Activated B cell treated with CpG ODN at 0.5 μM for 24 hours (primary cell): ENCODE measurements at regions not wholly inside any gene's neighbourhood (a gene's known extent, or its start where the extent isn't known, plus 50 kb on each side); places are given as distances from the start of the nearest gene placed in this dataset.
"Not testable (repeated sequence)": the region's sequence is repeated elsewhere in the genome, so short reads cannot be mapped to it uniquely, and the experiment has no call there.

Experiments used
- ATAC-seq: fragments of 200-7000 bp; cut with Tn5 transposase; one replicate; pipeline ENCODE4 v1.10.0; 2021; ENCODE audit warnings: low read depth, mild to moderate bottlenecking, moderate library complexity
- CTCF ChIA-PET: fragments of 350-600 bp; sonication (Branson Sonifier 250); formaldehyde crosslinking; loops from one replicate; lab custom pipeline; 2021; ENCODE audit warnings: antibody characterized with exemption; lab: Charles Lee
- POLR2A ChIA-PET: fragments of 350-600 bp; sonication (Branson Sonifier 250); formaldehyde crosslinking; loops from one replicate; lab custom pipeline; 2021; ENCODE audit warnings: antibody characterized with exemption; lab: Charles Lee
- DNase-seq: peaks from one replicate; pipeline ENCODE4 v3.0.0; 2022
- H3K27ac Mint-ChIP-seq: one replicate; pipeline ENCODE4 v1.8.0; 2020; ENCODE audit warnings: mixed read lengths
- H3K27me3 Mint-ChIP-seq: one replicate; pipeline ENCODE4 v1.8.0; 2021; ENCODE audit warnings: mixed read lengths
- H3K36me3 Mint-ChIP-seq: one replicate; pipeline ENCODE4 v1.8.0; 2021; ENCODE audit warnings: low read depth, mixed read lengths
- H3K4me1 Mint-ChIP-seq: one replicate; pipeline ENCODE4 v1.8.0; 2021; ENCODE audit warnings: mixed read lengths
- H3K4me3 Mint-ChIP-seq: one replicate; pipeline ENCODE4 v1.8.0; 2020; ENCODE audit warnings: mild to moderate bottlenecking, mixed read lengths
- H3K9me3 Mint-ChIP-seq: one replicate; pipeline ENCODE4 v1.8.0; 2020; ENCODE audit warnings: mixed read lengths
- intact Hi-C: fragments of 100-400 bp; cut with micrococcal nuclease; formaldehyde crosslinking; loops from one replicate; pipeline ENCODE4 v1.15.1; 2024
- TF ChIP-seq, protein P1 (sequence below): fragments of 200-600 bp; IDR thresholded peaks from one replicate; pipeline ENCODE4 v1.8.0; 2022; ENCODE audit warnings: antibody characterized with exemption, mild to moderate bottlenecking

DNA sequence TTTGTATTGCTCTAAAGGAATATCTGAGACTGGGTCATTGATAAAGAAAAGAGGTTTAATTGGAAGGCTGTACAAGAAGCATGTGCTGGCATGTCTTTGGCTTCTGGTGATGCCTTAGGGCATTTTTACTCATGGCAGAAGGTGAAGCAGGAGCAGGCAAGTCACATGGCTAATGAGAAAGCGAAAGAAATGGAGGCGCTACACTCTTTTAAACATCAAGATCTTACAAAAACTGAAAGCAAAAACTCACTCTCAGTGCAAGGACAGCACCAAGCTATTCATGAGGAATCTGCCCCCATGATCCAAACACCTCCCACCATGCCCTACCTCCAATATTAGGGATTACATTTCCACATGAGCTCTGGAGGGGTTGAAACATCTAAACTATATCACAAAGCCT is 1458.8 kb upstream of the ACO1 start:
- TF ChIP-seq, protein P1, sequence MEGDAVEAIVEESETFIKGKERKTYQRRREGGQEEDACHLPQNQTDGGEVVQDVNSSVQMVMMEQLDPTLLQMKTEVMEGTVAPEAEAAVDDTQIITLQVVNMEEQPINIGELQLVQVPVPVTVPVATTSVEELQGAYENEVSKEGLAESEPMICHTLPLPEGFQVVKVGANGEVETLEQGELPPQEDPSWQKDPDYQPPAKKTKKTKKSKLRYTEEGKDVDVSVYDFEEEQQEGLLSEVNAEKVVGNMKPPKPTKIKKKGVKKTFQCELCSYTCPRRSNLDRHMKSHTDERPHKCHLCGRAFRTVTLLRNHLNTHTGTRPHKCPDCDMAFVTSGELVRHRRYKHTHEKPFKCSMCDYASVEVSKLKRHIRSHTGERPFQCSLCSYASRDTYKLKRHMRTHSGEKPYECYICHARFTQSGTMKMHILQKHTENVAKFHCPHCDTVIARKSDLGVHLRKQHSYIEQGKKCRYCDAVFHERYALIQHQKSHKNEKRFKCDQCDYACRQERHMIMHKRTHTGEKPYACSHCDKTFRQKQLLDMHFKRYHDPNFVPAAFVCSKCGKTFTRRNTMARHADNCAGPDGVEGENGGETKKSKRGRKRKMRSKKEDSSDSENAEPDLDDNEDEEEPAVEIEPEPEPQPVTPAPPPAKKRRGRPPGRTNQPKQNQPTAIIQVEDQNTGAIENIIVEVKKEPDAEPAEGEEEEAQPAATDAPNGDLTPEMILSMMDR = no peak
- ATAC-seq = no peak
- Mint-ChIP-seq H3K36me3 (no peaks in the 10 kb centered on the region), H3K4me3 (no peak overlapping the region), H3K9me3 (no peaks in the 10 kb centered on the region), H3K4me1 (no peaks in the 10 kb centered on the region), H3K27ac (no peak overlapping the region), H3K27me3 (no peaks in the 10 kb centered on the region)
- intact Hi-C loops = no loop called here
- no peak for DNase-seq
- CTCF ChIA-PET = no interaction called here
- POLR2A ChIA-PET = no interaction called here

DNA sequence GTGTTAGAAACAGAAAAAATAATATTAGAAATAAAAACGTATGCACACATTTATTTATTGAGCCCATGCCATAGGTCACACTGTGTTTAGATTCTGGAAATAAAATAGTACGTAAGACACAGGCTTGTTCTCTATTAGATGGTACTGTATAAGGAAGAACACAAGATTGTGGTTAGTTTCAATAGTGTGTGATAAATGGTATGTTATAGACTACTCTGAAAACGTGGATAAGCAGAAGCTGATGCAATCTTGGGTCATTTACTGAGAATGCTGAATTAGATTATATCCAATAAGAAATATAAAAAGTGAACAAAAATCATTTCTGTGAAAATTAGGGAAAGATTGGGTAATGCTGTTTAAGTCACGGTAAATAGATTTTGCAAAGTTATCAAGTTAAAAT is 1456.4 kb upstream of the ACO1 start:
- no peaks in the 10 kb centered on the region for H3K4me1 Mint-ChIP-seq

DNA sequence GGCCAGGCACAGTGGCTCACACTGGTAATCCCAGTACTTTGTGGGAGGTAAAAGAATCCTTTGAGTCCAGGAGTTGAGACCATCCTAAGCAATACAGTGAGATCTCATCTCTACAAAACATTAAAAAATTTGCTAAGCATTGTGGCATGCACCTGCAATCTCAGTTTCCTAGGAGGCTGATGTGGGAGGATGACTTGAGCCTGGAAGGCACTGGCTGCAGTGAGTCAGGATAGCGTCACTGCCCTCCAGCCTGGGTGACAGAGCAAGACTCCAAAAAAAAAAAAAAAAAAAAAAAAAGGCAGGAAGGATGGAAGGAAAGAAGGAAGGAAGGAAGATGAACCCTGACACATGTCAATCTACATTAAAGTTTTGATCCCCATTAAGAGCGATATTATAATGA is 1452.2 kb upstream of the ACO1 start:
- TF ChIP-seq, protein P1 = no peak
- ATAC-seq (no peak), DNase-seq (no peak)
- intact Hi-C loops = no loop called here
- ChIA-PET POLR2A (no interaction called here), CTCF (no interaction called here)
- H3K4me1 Mint-ChIP-seq = no peaks in the 10 kb centered on the region
- H3K36me3 Mint-ChIP-seq = no peaks in the 10 kb centered on the region
- no peaks in the 10 kb centered on the region for H3K27me3 Mint-ChIP-seq
- no peak overlapping the region for H3K4me3 Mint-ChIP-seq
- no peak overlapping the region for H3K27ac Mint-ChIP-seq
- H3K9me3 Mint-ChIP-seq = no peaks in the 10 kb centered on the region

More for the DNA sequence above, 1456.4 kb upstream of the ACO1 start:
- ChIA-PET POLR2A (no interaction called here), CTCF (no interaction called here)
- no peaks in the 10 kb centered on the region for H3K27me3 Mint-ChIP-seq
- DNase-seq = no peak
- no peak overlapping the region for H3K4me3 Mint-ChIP-seq
- H3K27ac Mint-ChIP-seq = no peak overlapping the region
- intact Hi-C loops = no loop called here
- H3K36me3 Mint-ChIP-seq = no peaks in the 10 kb centered on the region
- no peak for ATAC-seq
- no peaks in the 10 kb centered on the region for H3K9me3 Mint-ChIP-seq
- TF ChIP-seq, protein P1 = no peak

DNA sequence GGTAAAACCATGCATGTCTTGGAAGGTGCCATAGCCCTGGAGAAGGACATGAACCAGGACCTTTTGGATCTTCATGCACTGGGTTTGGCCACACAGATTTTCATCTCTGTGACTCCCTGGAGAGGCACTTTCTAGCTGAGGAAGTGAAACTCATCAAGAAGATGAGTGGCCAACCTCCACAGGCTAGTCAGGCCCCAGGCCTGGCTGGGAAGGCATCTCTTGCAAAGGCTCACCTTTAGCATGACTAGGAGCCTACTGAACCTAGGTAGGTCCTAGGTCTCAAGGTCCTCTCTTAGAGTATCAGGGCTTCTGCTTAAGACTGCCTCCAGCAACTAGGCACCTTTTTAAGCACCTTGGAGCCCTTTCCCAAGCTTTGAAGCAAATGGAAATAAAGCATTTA is 1448.7 kb upstream of the ACO1 start:
- Mint-ChIP-seq H3K4me1 (no peaks in the 10 kb centered on the region), H3K4me3 (no peak overlapping the region), H3K27ac (no peak overlapping the region), H3K27me3 (no peaks in the 10 kb centered on the region), H3K36me3 (no peaks in the 10 kb centered on the region), H3K9me3 (no peaks in the 10 kb centered on the region)
- ChIA-PET CTCF (no interaction called here), POLR2A (no interaction called here)
- DNase-seq (no peak), ATAC-seq (no peak)
- intact Hi-C loops = no loop called here
- TF ChIP-seq, protein P1 = no peak

DNA sequence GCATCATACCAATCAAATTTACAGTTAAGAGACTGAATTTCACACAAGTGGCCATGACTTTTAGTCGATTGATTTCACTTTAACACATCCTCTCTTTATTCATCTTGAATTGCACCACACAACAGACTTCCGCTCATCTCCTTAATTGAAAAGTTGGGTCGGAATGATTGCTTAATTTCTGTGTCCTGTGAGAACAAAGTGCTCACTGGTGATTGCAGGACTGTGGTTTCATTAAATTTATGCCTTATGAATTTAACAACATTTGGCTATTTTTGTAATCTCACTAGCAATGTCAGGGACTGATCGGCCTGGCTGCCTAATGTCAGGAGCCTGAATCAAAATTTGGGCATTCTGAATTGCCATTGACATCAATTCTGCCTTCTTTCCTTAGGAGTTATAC is 1447.3 kb upstream of the ACO1 start:
- no peak for ATAC-seq
- Mint-ChIP-seq H3K27me3 (no peaks in the 10 kb centered on the region), H3K4me3 (no peak overlapping the region), H3K4me1 (no peaks in the 10 kb centered on the region), H3K9me3 (no peaks in the 10 kb centered on the region), H3K36me3 (no peaks in the 10 kb centered on the region), H3K27ac (no peak overlapping the region)
- TF ChIP-seq, protein P1 = no peak
- ChIA-PET CTCF (no interaction called here), POLR2A (no interaction called here)
- DNase-seq = no peak
- intact Hi-C loops = no loop called here

DNA sequence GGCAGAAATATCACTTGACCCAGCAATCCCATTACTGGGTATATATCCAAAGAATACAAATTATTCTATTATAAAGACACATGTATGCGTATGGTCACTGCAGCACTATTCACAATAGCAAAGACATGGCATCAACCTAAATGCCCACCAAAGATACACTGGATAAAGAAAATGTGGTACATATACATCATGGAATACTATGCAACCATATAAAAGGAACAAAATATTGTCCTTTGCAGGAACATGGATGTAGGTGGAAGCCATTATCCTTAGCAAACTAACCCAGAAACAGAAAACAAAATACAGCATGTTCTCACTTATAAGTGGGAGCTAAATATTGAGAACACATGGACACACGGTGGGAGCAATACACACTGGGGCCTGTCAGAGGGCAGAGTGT is 1441.6 kb upstream of the ACO1 start:
- POLR2A ChIA-PET, H3K4me1 Mint-ChIP-seq, CTCF ChIA-PET, intact Hi-C loops, H3K36me3 Mint-ChIP-seq, ATAC-seq, H3K9me3 Mint-ChIP-seq, H3K27me3 Mint-ChIP-seq, H3K27ac Mint-ChIP-seq, H3K4me3 Mint-ChIP-seq, DNase-seq: not testable (repeated sequence)
